Transverse colon (tissue), 3 donors: ENCODE measurements at regions not wholly inside any gene's neighbourhood (a gene's known extent, or its start where the extent isn't known, plus 50 kb on each side); places are given as distances from the start of the nearest gene placed in this dataset.

Experiments used
- CTCF ChIP-seq, 5 experiments: fragments of 200-600 bp in 3 of 5; fragments of 450-650 bp in 2 of 5; sonication (generic) in 3 of 5; IDR thresholded peaks; 1 replicate in 2 of 5; 2 replicates in 3 of 5; pipeline ENCODE4 v1.5.1; 2016 to 2017; ENCODE audit warnings: antibody characterized with exemption in 5 of 5, inconsistent platforms in 3 of 5, mild to moderate bottlenecking in 2 of 5, moderate library complexity in 1 of 5
- EP300 ChIP-seq: sonication (generic); formaldehyde crosslinking; IDR thresholded peaks from one replicate; pipeline ENCODE4 v1.6.1; 2017; ENCODE audit warnings: antibody characterized with exemption, low read depth

- no peak for TF ChIP-seq CTCF (IDR thresholded peaks at IDR 0.05)
- no peak for TF ChIP-seq EP300
These were observed 150.4 kb upstream of the GAREM1 start for GRCh38 chr18:32621034-32621433.
